ENCODE measurements at regions not wholly inside any gene's neighbourhood (a gene's known extent, or its start where the extent isn't known, plus 50 kb on each side); places are given as distances from the start of the nearest gene placed in this dataset.
"Not testable (repeated sequence)": the region's sequence is repeated elsewhere in the genome, so short reads cannot be mapped to it uniquely, and the experiment has no call there.

- TF ChIP-seq CTCF (IDR thresholded peaks at IDR 0.05) = no peak
- H3K4me3 ChIP-seq = peak overlapping the region; percentile 59
Measured at GRCh38 chr9:13444245-13445102, 165.0 kb upstream of the MPDZ start.

DNA sequence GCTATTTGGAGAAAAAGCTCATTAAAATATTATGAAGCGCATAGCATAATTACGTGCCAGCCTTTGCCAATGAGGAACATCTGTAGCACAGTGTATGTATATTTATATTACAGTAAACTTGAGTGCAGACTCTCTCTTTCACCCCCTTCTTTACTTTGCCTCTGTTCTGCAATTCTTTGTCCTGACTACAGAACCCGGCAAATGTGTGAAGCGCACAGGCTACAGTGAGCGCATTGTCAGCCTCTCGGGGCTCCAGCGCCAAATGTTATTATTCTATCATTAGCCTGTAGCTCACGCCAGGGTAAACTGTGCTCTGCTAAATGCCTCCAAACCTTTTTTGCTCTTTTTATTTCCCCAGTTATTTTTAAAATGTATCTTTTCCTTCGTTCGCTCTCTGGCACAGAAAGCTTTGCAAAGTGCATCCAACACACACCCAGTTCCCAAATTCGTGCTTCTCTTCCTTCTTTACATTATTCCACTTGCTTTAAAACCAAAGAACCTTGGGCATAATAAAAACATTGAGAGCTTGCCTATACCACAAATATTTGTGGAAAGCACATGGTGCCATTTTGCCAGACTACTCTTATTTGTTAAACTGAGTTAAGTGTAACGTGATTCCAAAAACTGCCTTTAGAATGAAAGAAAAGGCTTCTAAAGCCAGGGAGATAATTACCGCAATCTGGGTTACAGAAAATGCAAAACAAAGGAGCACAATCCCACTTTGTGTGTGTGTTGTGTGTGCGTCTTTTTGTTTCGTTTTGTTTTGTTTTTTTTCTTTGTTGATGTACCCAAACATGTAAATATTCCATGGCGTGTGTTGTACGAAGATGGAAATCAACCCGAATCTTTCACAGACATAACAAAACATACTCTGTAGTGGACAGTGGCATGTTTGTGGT, 164.1 kb upstream of the MPDZ start:
- TF ChIP-seq CTCF (IDR thresholded peaks at IDR 0.05) = no peak
- no peak for DNase-seq (ENCODE audit: low spot score)
- Histone ChIP-seq H3K4me3 (peak overlapping the region; percentile 59), H3K27ac (peak overlapping the region in 1 of 2 donors; percentile 60)

More at GRCh38 chr9:13444245-13445102, 165.0 kb upstream of the MPDZ start:
- DNase-seq (ENCODE audit: low spot score) = no peak
- peak overlapping the region in 1 of 2 donors; percentile 60 for H3K27ac ChIP-seq

DNA sequence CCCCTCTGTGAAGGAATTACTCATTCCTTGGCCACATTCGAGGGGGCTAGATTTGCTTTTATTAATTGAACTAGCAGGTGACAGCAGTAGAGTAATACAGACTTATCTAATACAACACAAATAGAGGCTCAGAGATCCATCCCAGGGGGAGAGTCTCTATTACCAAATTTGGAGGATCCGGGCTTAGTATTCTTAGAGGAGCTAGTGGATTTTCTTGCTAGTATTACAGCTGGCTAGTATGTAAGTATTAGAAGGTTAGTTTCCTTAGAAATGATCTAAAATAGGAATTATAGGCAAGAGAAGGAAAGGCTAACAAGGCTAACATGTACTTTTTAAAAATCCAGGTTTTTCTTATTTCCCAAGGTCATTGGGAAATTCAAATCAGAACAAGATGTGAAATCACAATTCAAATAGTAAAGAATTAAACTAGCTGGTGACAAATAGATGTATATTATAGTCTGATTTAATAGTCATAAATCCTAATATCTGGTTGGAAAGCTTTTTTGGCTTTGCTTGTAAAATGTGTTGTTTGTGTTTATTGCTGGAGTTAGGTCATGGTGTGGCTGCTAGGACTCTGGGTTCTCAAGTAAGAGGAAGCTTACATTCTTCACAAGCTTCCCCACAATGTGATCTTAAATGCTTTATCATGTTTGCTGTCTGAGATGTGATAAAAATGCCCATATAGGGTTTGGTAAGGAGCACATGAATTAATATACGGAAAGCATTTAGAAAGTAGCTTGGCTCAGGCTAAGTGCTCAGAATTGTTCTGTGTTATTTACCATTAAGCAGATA, 160.4 kb upstream of the MPDZ start:
- no peak for DNase-seq (ENCODE audit: low spot score)
- no peak for TF ChIP-seq CTCF (IDR thresholded peaks at IDR 0.05)

DNA sequence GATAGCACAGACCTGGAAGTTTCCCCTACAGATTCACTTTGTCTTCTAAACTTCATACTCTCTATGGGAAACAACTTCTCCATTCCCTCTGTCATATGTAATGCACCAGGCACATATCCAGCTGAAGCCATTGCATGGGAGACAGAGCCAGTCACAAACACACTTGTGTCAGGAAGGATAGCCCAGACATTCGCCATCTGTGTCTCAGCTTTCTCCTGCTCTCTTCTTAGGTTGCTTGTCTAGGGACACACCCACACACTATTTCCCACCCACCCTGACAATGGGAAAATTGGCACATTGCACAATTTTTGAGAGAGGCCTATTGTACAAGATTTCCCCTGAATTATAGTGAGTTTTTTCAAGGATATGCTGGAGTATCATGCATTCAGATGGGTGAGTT, 158.4 kb upstream of the MPDZ start:
- no peak for TF ChIP-seq CTCF (IDR thresholded peaks at IDR 0.05)
- DNase-seq (ENCODE audit: low spot score) = no peak
- Histone ChIP-seq H3K27ac (no peak overlapping the region), H3K4me3 (no peak overlapping the region)

More for the DNA sequence above, 160.4 kb upstream of the MPDZ start:
- Histone ChIP-seq H3K27ac (no peak overlapping the region), H3K4me3 (no peak overlapping the region)

- H3K27ac ChIP-seq = no peak overlapping the region
- no peak for TF ChIP-seq CTCF (IDR thresholded peaks at IDR 0.05)
- no peak for DNase-seq (ENCODE audit: low spot score)
- H3K4me3 ChIP-seq = no peak overlapping the region
Measured at GRCh38 chr9:13436591-13436990, 157.1 kb upstream of the MPDZ start.

DNA sequence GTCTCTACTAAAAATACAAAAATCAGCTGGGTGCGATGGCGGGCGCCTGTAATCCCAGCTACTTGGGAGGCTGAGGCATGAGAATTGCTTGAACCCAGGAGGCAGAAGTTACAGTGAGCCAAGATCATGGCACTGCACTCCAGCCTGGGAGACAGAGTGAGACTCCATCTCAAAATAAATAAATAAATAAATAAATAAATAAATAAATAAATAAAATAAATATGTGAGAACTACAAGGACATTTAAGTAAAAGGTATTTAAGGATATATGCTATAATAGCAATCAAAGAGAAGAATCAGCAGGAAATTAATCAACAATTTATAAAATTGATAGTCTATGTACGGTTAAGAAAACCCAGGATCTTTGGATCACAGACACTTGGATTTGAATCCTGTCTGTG, 154.0 kb upstream of the MPDZ start:
- H3K27ac ChIP-seq; H3K4me3 ChIP-seq; DNase-seq (ENCODE audit: low spot score): not testable (repeated sequence)

DNA sequence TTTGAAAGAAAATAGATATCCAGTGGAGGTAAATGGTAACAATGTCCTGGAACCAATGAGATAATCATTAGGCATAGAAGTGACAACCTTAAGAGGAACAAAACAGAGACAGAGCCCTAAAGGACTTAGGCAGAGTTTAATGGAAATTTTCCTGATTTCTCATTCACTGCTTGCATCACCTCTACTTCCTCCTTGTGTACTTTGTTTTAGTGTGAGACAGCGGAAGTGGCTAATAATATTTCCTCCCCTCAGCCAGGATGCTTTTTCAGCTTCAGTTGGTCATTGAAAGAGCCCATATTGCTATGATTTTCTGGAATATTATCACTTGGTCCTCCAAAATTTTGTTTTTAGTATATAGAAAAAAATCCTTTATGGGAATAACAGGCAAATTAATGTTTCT, 153.4 kb upstream of the MPDZ start:
- Histone ChIP-seq H3K4me3 (no peak overlapping the region), H3K27ac (no peak overlapping the region)
- no peak for DNase-seq (ENCODE audit: low spot score)
- TF ChIP-seq CTCF (IDR thresholded peaks at IDR 0.05) = no peak
